ENCODE measurements at regions not wholly inside any gene's neighbourhood (a gene's known extent, or its start where the extent isn't known, plus 50 kb on each side); places are given as distances from the start of the nearest gene placed in this dataset.

- TF ChIP-seq CREB1 (IDR thresholded peaks at IDR 0.05) (no peak), EZH2 (IDR thresholded peaks at IDR 0.05; ENCODE audit: low read depth, low read length, severe bottlenecking) (no peak), BRCA1 (IDR thresholded peaks at IDR 0.05; ENCODE audit: low read depth, low read length) (no peak), SP1 (IDR thresholded peaks at IDR 0.05; ENCODE audit: low read depth, low read length) (no peak), CHD2 (IDR thresholded peaks at IDR 0.05; ENCODE audit: low read length) (no peak), ZNF274 (IDR thresholded peaks at IDR 0.05; ENCODE audit: borderline replicate concordance, extremely low read depth, low read length) (no peak), GABPA (IDR thresholded peaks at IDR 0.05; ENCODE audit: borderline replicate concordance, insufficient read depth, low read length) (no peak)
- TF ChIP-seq, protein P1, sequence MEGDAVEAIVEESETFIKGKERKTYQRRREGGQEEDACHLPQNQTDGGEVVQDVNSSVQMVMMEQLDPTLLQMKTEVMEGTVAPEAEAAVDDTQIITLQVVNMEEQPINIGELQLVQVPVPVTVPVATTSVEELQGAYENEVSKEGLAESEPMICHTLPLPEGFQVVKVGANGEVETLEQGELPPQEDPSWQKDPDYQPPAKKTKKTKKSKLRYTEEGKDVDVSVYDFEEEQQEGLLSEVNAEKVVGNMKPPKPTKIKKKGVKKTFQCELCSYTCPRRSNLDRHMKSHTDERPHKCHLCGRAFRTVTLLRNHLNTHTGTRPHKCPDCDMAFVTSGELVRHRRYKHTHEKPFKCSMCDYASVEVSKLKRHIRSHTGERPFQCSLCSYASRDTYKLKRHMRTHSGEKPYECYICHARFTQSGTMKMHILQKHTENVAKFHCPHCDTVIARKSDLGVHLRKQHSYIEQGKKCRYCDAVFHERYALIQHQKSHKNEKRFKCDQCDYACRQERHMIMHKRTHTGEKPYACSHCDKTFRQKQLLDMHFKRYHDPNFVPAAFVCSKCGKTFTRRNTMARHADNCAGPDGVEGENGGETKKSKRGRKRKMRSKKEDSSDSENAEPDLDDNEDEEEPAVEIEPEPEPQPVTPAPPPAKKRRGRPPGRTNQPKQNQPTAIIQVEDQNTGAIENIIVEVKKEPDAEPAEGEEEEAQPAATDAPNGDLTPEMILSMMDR (IDR thresholded peaks at IDR 0.05; ENCODE audit: control extremely low read depth in 1 of 3, insufficient read depth in 1 of 3, low read depth in 1 of 3, low read length in 3 of 3) = no peak
Observed at GRCh38 chr7:69109879-69110278, 488.4 kb upstream of the AUTS2 start.

Data from H1 (cell line).